OCI-LY3 (cell line): ENCODE measurements at regions not wholly inside any gene's neighbourhood (a gene's known extent, or its start where the extent isn't known, plus 50 kb on each side); places are given as distances from the start of the nearest gene placed in this dataset.

Experiments
- H2AFZ ChIP-seq: fragments of 200-600, 300-600 bp; shearing (Covaris generic); 2 replicates; pipeline ENCODE4 v1.6.0; 2014; ENCODE audit warnings: antibody characterized with exemption, low read depth, low read length
- H3K27ac ChIP-seq: fragments of 200-600, 300-600 bp; sonication (generic); 2 replicates; pipeline ENCODE4 v1.5.1; 2014; ENCODE audit warnings: mild to moderate bottlenecking, low read length, moderate library complexity, mixed read lengths
- H3K27me3 ChIP-seq: fragments of 200-600, 300-600 bp; sonication (generic); 2 replicates; pipeline ENCODE4 v1.6.1; 2014; ENCODE audit warnings: low read depth, low read length, mixed read lengths
- H3K36me3 ChIP-seq: fragments of 200-600, 300-600 bp; sonication (generic); replicated peaks from 2 replicates; pipeline ENCODE3; 2014; ENCODE audit warnings: low read depth, low read length, mixed read lengths
- H3K4me1 ChIP-seq: fragments of 300-600, 200-600 bp; sonication (generic); 2 replicates; pipeline ENCODE4 v1.6.1; 2014; ENCODE audit warnings: low read length, mixed read lengths
- H3K4me2 ChIP-seq: fragments of 200-600, 300-600 bp; sonication (generic); 2 replicates; pipeline ENCODE4 v1.6.1; 2014; ENCODE audit warnings: low read length, mixed read lengths
- H3K4me3 ChIP-seq: fragments of 300-600, 200-600 bp; sonication (generic); 2 replicates; pipeline ENCODE4 v1.5.1; 2014; ENCODE audit warnings: antibody characterized with exemption, mild to moderate bottlenecking, low read length, moderate library complexity
- H3K79me2 ChIP-seq: fragments of 300-600, 200-600 bp; shearing (Covaris generic); 2 replicates; pipeline ENCODE4 v1.6.1; 2014; ENCODE audit warnings: mild to moderate bottlenecking, low read length, mixed read lengths
- H3K9ac ChIP-seq: fragments of 300-600, 200-600 bp; shearing (Covaris generic); 2 replicates; pipeline ENCODE4 v1.6.0; 2014; ENCODE audit warnings: mild to moderate bottlenecking, low read length, moderate library complexity
- H3K9me3 ChIP-seq: fragments of 200-600, 300-600 bp; shearing (Covaris generic); 2 replicates; pipeline ENCODE4 v1.6.1; 2014; ENCODE audit warnings: low read length, mixed read lengths; ENCODE audit not compliant: insufficient read depth
- H4K20me1 ChIP-seq: fragments of 200-600, 300-600 bp; sonication (generic); 2 replicates; pipeline ENCODE4 v1.6.1; 2016; ENCODE audit warnings: low read length, mixed read lengths; ENCODE audit not compliant: insufficient read depth
- EZH2phosphoT487 ChIP-seq: fragments of 200-600 bp; shearing (Covaris generic); IDR thresholded peaks from 2 replicates; pipeline ENCODE4 v1.6.1; 2018; ENCODE audit warnings: antibody characterized with exemption, mixed run types, low read depth
- TF ChIP-seq, protein P1 (sequence below): fragments of 200-600, 300-600 bp; sonication (generic); IDR thresholded peaks from 2 replicates; pipeline ENCODE4 v1.5.1; 2014; ENCODE audit warnings: antibody characterized with exemption, low read length, low read depth

- TF ChIP-seq EZH2phosphoT487: no peak
- TF ChIP-seq, protein P1, sequence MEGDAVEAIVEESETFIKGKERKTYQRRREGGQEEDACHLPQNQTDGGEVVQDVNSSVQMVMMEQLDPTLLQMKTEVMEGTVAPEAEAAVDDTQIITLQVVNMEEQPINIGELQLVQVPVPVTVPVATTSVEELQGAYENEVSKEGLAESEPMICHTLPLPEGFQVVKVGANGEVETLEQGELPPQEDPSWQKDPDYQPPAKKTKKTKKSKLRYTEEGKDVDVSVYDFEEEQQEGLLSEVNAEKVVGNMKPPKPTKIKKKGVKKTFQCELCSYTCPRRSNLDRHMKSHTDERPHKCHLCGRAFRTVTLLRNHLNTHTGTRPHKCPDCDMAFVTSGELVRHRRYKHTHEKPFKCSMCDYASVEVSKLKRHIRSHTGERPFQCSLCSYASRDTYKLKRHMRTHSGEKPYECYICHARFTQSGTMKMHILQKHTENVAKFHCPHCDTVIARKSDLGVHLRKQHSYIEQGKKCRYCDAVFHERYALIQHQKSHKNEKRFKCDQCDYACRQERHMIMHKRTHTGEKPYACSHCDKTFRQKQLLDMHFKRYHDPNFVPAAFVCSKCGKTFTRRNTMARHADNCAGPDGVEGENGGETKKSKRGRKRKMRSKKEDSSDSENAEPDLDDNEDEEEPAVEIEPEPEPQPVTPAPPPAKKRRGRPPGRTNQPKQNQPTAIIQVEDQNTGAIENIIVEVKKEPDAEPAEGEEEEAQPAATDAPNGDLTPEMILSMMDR: no peak
- Histone ChIP-seq H3K4me1 (no peaks in the 10 kb centered on the region), H3K9ac (no peak overlapping the region), H3K4me3 (no peak overlapping the region), H4K20me1 (no peaks in the 10 kb centered on the region), H3K79me2 (no peaks in the 10 kb centered on the region), H2AFZ (no peak overlapping the region), H3K9me3 (no peaks in the 10 kb centered on the region), H3K27ac (no peak overlapping the region), H3K4me2 (no peak overlapping the region), H3K36me3 (no peaks in the 10 kb centered on the region), H3K27me3 (no peaks in the 10 kb centered on the region)
These were observed 164.3 kb upstream of the TCERG1L start for GRCh38 chr10:131475803-131476202.

GRCh38 chr10:131477457-131478121, 166.1 kb upstream of the TCERG1L start:
- H3K4me3 ChIP-seq: no peak overlapping the region
- TF ChIP-seq, protein P1: no peak
- no peak for TF ChIP-seq EZH2phosphoT487
- H3K4me2 ChIP-seq: no peak overlapping the region
- H3K9me3 ChIP-seq: no peaks in the 10 kb centered on the region
- H3K9ac ChIP-seq: no peak overlapping the region
- no peaks in the 10 kb centered on the region for H3K27me3 ChIP-seq
- no peaks in the 10 kb centered on the region for H3K4me1 ChIP-seq
- H3K27ac ChIP-seq: no peak overlapping the region
- no peaks in the 10 kb centered on the region for H3K79me2 ChIP-seq
- H3K36me3 ChIP-seq: no peaks in the 10 kb centered on the region
- no peaks in the 10 kb centered on the region for H4K20me1 ChIP-seq
- H2AFZ ChIP-seq: no peak overlapping the region

DNA sequence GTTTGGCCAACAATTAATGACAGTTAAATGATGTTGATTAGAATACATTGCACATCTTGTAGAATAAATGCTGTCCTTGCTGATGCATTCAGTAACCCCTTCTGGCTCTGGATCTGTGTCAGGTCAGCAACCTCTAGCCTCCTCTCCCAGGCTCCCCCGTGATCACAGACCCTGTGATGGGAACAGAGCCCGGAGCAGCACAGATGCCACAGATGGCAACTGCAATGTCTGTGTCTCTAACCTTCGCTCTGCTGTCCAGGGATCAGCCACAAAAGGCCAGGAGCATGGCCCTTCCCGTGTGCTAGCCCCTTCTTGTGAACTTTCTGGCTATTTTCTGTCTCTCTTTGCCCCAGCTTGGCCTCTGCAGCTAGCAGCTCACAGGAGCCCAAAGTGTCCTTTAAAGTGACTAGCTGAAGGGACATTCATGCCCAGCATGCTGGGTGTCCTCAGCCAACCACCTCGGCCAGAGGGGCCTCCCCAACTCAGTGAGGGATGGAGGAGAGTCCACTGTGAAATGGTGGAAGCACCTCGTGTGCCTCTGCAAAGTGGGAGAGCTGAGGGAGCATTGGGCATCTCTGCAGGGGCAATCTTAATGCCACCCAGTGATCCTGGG, 167.0 kb upstream of the TCERG1L start:
- no peaks in the 10 kb centered on the region for H4K20me1 ChIP-seq

GRCh38 chr10:131480066-131480465, 168.5 kb upstream of the TCERG1L start:
- Histone ChIP-seq H2AFZ (no peak overlapping the region), H3K4me2 (no peak overlapping the region), H4K20me1 (no peaks in the 10 kb centered on the region), H3K27ac (no peak overlapping the region), H3K27me3 (no peaks in the 10 kb centered on the region), H3K9ac (no peak overlapping the region), H3K4me1 (no peaks in the 10 kb centered on the region), H3K79me2 (no peaks in the 10 kb centered on the region), H3K9me3 (no peaks in the 10 kb centered on the region), H3K36me3 (no peaks in the 10 kb centered on the region), H3K4me3 (no peak overlapping the region)
- no peak for TF ChIP-seq EZH2phosphoT487
- TF ChIP-seq, protein P1: no peak

More for the DNA sequence above, 167.0 kb upstream of the TCERG1L start:
- H3K36me3 ChIP-seq: no peaks in the 10 kb centered on the region
- H3K4me1 ChIP-seq: no peaks in the 10 kb centered on the region
- no peak overlapping the region for H2AFZ ChIP-seq
- H3K4me2 ChIP-seq: no peak overlapping the region
- H3K79me2 ChIP-seq: no peaks in the 10 kb centered on the region
- no peak overlapping the region for H3K4me3 ChIP-seq
- no peak overlapping the region for H3K9ac ChIP-seq
- H3K27ac ChIP-seq: no peak overlapping the region
- H3K27me3 ChIP-seq: no peaks in the 10 kb centered on the region
- H3K9me3 ChIP-seq: no peaks in the 10 kb centered on the region
- no peak for TF ChIP-seq EZH2phosphoT487
- TF ChIP-seq, protein P1: no peak
